ENCODE measurements at regions not wholly inside any gene's neighbourhood (a gene's known extent, or its start where the extent isn't known, plus 50 kb on each side); places are given as distances from the start of the nearest gene placed in this dataset.

DNA sequence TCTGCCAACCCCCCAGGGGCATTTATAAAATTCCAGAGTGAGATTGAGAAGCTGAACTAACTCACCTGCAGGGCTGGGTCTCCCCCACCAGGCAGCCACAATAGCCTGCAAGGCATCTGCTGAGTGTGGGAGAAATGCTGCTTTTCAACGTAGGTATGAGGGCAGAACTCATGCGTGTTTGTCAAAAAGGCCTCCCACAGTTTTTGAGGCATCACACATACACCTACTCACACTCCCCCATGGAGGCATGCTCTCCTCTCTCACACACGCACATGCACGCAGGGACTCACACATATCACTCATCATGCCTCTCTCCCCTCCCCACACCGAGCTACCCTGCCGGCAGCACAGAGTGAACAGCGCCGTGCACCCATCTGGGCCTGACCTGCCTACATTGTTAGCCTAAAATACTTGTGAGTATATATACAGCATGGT lies 390.5 kb downstream of the FGF9 start:
- no peaks in the 10 kb centered on the region for H3K79me2 ChIP-seq (ENCODE audit: control insufficient read depth, insufficient read depth, low read length)
- H3K36me3 ChIP-seq (ENCODE audit: control insufficient read depth in 2 of 2, extremely low read depth in 1 of 2, insufficient read depth in 2 of 2, low read length in 2 of 2), result no peaks in the 10 kb centered on the region
- ChIA-PET CTCF (no interaction called here), POLR2A (no interaction called here)
- intact Hi-C loops (cut with micrococcal nuclease), result no loop called here
- no peak overlapping the region for H3K27ac ChIP-seq (ENCODE audit: insufficient read depth, low read depth, low read length)
- no TSS peak for BruUV-seq (replicated peaks)
- FAIRE-seq (no peak), DNase-seq (ENCODE audit: low read depth, low spot score) (no peak)
- H3K9me3 ChIP-seq (replicated peaks; ENCODE audit: control insufficient read depth, insufficient read depth, low read length), result peaks cover 13% of the 10 kb centered on the region
- no peak for TF ChIP-seq MYC (IDR thresholded peaks at IDR 0.05; ENCODE audit: low read depth, low read length)
- TF ChIP-seq, protein P1, sequence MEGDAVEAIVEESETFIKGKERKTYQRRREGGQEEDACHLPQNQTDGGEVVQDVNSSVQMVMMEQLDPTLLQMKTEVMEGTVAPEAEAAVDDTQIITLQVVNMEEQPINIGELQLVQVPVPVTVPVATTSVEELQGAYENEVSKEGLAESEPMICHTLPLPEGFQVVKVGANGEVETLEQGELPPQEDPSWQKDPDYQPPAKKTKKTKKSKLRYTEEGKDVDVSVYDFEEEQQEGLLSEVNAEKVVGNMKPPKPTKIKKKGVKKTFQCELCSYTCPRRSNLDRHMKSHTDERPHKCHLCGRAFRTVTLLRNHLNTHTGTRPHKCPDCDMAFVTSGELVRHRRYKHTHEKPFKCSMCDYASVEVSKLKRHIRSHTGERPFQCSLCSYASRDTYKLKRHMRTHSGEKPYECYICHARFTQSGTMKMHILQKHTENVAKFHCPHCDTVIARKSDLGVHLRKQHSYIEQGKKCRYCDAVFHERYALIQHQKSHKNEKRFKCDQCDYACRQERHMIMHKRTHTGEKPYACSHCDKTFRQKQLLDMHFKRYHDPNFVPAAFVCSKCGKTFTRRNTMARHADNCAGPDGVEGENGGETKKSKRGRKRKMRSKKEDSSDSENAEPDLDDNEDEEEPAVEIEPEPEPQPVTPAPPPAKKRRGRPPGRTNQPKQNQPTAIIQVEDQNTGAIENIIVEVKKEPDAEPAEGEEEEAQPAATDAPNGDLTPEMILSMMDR (IDR thresholded peaks at IDR 0.05; ENCODE audit: extremely low read depth in 1 of 2, insufficient read depth in 1 of 2, low read depth in 1 of 2, low read length in 2 of 2), result no peak
- TF ChIP-seq POLR2A (IDR thresholded peaks at IDR 0.05; ENCODE audit: low read depth, low read length), result no peak
- no peak for TF ChIP-seq FOS (IDR thresholded peaks at IDR 0.05; ENCODE audit: borderline replicate concordance, insufficient read depth, low read length)
- TF ChIP-seq EZH2 (IDR thresholded peaks at IDR 0.05; ENCODE audit: borderline replicate concordance, low read depth, low read length, severe bottlenecking), result no peak
- no peak for TF ChIP-seq POLR2AphosphoS5 (IDR thresholded peaks at IDR 0.05; ENCODE audit: insufficient read depth, low read depth, low read length)
- TF ChIP-seq JUN (IDR thresholded peaks at IDR 0.05; ENCODE audit: borderline replicate concordance, insufficient read depth, insufficient read length, low read depth), result no peak
- no peak for TF ChIP-seq GATA2 (IDR thresholded peaks at IDR 0.05; ENCODE audit: insufficient read depth, insufficient read length, low read depth, low read length)
- TF ChIP-seq, protein P2, sequence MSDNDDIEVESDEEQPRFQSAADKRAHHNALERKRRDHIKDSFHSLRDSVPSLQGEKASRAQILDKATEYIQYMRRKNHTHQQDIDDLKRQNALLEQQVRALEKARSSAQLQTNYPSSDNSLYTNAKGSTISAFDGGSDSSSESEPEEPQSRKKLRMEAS (IDR thresholded peaks at IDR 0.05; ENCODE audit: insufficient read depth, insufficient read length), result no peak
- H3K4me2 ChIP-seq (ENCODE audit: insufficient read depth, low read length), result no peak overlapping the region
- H2AFZ ChIP-seq (ENCODE audit: low read depth, low read length), result no peak overlapping the region
- no peaks in the 10 kb centered on the region for H4K20me1 ChIP-seq (replicated peaks; ENCODE audit: control insufficient read depth, extremely low read depth, insufficient read depth, low read length)
- dilution Hi-C loops (cut with MboI; ENCODE audit: extremely low pct_ligation_motif_present, low sequenced_read_pairs), result no loop called here
- H3K4me1 ChIP-seq (ENCODE audit: control insufficient read depth, extremely low read depth, insufficient read depth, low read length), result no peaks in the 10 kb centered on the region
- H3K4me3 ChIP-seq (replicated peaks in 1 of 3; ENCODE audit: insufficient read depth in 1 of 3, low read depth in 1 of 3, low read length in 3 of 3), result no peak overlapping the region
- no peaks in the 10 kb centered on the region for H3K27me3 ChIP-seq (ENCODE audit: control insufficient read depth in 2 of 2, insufficient read depth in 2 of 2, low read length in 2 of 2)
- H3K9me1 ChIP-seq (replicated peaks; ENCODE audit: control insufficient read depth, extremely low read depth, insufficient read depth, low read length), result no peaks in the 10 kb centered on the region
- no peak overlapping the region for H3K9ac ChIP-seq (replicated peaks; ENCODE audit: extremely low read depth, insufficient read depth, low read length)

All from endothelial cell of umbilical vein (primary cell).